ENCODE measurements at regions not wholly inside any gene's neighbourhood (a gene's known extent, or its start where the extent isn't known, plus 50 kb on each side); places are given as distances from the start of the nearest gene placed in this dataset.

GRCh38 chr22:48729499-48730171 lies 1098.0 kb downstream of the BRD1 start:
- TF ChIP-seq CTCF (IDR thresholded peaks at IDR 0.05) (no peak), POLR2A (IDR thresholded peaks at IDR 0.05) (no peak)

Measured in adrenal gland (tissue), 5 donors.